ENCODE measurements at regions not wholly inside any gene's neighbourhood (a gene's known extent, or its start where the extent isn't known, plus 50 kb on each side); places are given as distances from the start of the nearest gene placed in this dataset.
"Not testable (repeated sequence)": the region's sequence is repeated elsewhere in the genome, so short reads cannot be mapped to it uniquely, and the experiment has no call there.

DNA sequence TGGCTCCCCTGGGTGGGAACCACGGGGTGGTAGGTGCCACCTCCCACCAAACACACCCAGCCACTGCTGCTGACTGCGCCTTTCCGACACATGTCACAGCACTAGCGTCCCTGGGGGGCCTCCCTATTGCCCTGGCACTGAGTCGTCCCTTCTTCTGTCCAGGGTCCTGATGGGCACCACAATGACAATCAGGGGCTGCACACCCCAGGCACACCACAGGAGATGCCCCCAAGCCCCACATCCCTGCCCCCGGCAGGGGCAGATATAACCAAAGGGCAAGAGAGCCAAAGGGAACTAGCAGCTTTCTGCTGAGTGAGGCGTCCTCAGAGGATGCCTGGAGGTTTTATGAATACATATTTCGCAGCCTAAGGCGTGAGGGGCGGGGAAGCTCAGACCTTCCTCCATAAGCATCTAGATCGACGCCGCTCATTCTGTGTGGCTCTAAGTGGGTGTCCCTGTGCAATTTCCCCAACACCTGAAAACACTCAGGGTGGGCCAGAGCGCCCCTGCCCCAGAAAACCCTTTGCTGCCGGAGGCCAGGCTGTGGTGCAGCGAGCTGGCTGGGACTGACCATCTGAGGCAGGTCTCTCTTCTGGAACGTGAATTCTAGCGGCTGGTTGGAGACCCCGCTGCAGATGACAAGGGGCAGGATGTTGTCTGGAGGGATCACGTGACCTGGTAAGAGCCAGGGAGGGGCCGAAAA, 186.7 kb downstream of the KLRB1 start:
- not testable (repeated sequence) for H2BK20ac ChIP-seq (ENCODE audit: low read depth, low read length, poor library complexity, severe bottlenecking); DNase-seq; H3K27ac ChIP-seq (ENCODE audit: insufficient read length, low read depth, low read length); H2BK5ac ChIP-seq (ENCODE audit: insufficient read length, low read length); H3K4me1 Mint-ChIP-seq; H3K23ac ChIP-seq (ENCODE audit: insufficient read length, low read depth, low read length); H3K27ac Mint-ChIP-seq; H3K56ac ChIP-seq (ENCODE audit: insufficient read length, low read depth, low read length); H3T11ph ChIP-seq (ENCODE audit: low read length); H3K79me2 ChIP-seq (ENCODE audit: insufficient read depth, low read length); H4K91ac ChIP-seq (ENCODE audit: insufficient read length, low read depth, low read length); H3K4me1 ChIP-seq (ENCODE audit: insufficient read depth, low read length); H4K5ac ChIP-seq (ENCODE audit: insufficient read length, low read depth, low read length); H4K8ac ChIP-seq (replicated peaks; ENCODE audit: insufficient read length, low read depth, low read length); H3K4me2 ChIP-seq (ENCODE audit: insufficient read depth, insufficient read length, low read length); H4K20me1 ChIP-seq (ENCODE audit: control insufficient read depth, insufficient read depth, insufficient read length); H3K14ac ChIP-seq (ENCODE audit: insufficient read depth, low read length); H3K4me3 Mint-ChIP-seq; H3K18ac ChIP-seq (ENCODE audit: insufficient read length, low read depth, low read length); H2AFZ ChIP-seq (ENCODE audit: low read length); H2AK5ac ChIP-seq (ENCODE audit: insufficient read length, low read length); H3K79me1 ChIP-seq (ENCODE audit: insufficient read depth, low read depth, low read length, poor library complexity, severe bottlenecking); H3K9me3 Mint-ChIP-seq; H2BK12ac ChIP-seq (ENCODE audit: insufficient read length, low read depth, low read length); H3K27me3 Mint-ChIP-seq (ENCODE audit: low read depth); H2BK120ac ChIP-seq (ENCODE audit: low read depth, low read length, poor library complexity, severe bottlenecking); H2BK15ac ChIP-seq (ENCODE audit: low read depth, low read length); H3K23me2 ChIP-seq (ENCODE audit: insufficient read length, low read depth, low read length, poor library complexity, severe bottlenecking); H3K4ac ChIP-seq (ENCODE audit: low read depth, low read length); H3K27me3 ChIP-seq (ENCODE audit: insufficient read depth, low read length); H3K9ac ChIP-seq (ENCODE audit: extremely low read depth, insufficient read length, low read length); H3K9me3 ChIP-seq (ENCODE audit: control insufficient read depth, low read depth, low read length)
- no CpG with 5 or more reads among the region's 21 CpGs for WGBS (ENCODE audit: extremely low coverage, insufficient read length, low lambda C conversion rate)
- peaks cover 1 to 23% (median 4%) of the 10 kb centered on the region in 3 experiments; a peak in 5 of 7 replicates for H3K36me3 Mint-ChIP-seq (ENCODE audit: insufficient read depth in 1 of 3, low read depth in 3 of 3)

DNA sequence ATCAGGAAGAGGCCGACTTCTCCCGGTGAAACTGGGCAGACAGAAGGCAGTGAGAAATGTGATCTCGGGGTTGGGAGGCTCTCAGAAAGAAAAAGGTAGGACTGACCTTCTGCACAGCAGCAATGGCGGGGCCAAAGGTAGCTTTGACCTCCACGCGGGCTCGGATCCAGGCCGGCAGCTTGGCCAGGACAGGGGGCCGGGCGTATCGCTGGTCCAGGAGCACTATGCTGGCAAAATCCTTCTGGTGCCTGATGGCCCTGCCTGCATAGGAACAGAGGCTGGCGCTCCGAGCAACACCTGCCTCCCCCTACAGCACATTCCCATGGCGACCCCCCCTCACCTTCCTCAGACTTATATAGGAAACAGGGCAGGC, 189.1 kb downstream of the KLRB1 start:
- H4K91ac ChIP-seq (ENCODE audit: insufficient read length, low read depth, low read length); H2AK5ac ChIP-seq (ENCODE audit: insufficient read length, low read length); H4K5ac ChIP-seq (ENCODE audit: insufficient read length, low read depth, low read length); H3K79me2 ChIP-seq (ENCODE audit: insufficient read depth, low read length); H3K27ac Mint-ChIP-seq; H3K27me3 ChIP-seq (ENCODE audit: insufficient read depth, low read length); H2BK120ac ChIP-seq (ENCODE audit: low read depth, low read length, poor library complexity, severe bottlenecking); H3T11ph ChIP-seq (ENCODE audit: low read length); H3K9me3 Mint-ChIP-seq; H3K23ac ChIP-seq (ENCODE audit: insufficient read length, low read depth, low read length); H3K4me3 Mint-ChIP-seq; H4K8ac ChIP-seq (replicated peaks; ENCODE audit: insufficient read length, low read depth, low read length); H3K27me3 Mint-ChIP-seq (ENCODE audit: low read depth); H2BK5ac ChIP-seq (ENCODE audit: insufficient read length, low read length); H2BK15ac ChIP-seq (ENCODE audit: low read depth, low read length); H3K9ac ChIP-seq (ENCODE audit: extremely low read depth, insufficient read length, low read length); H3K23me2 ChIP-seq (ENCODE audit: insufficient read length, low read depth, low read length, poor library complexity, severe bottlenecking); H3K4me1 Mint-ChIP-seq; H2BK20ac ChIP-seq (ENCODE audit: low read depth, low read length, poor library complexity, severe bottlenecking); H3K79me1 ChIP-seq (ENCODE audit: insufficient read depth, low read depth, low read length, poor library complexity, severe bottlenecking); H3K56ac ChIP-seq (ENCODE audit: insufficient read length, low read depth, low read length); H3K14ac ChIP-seq (ENCODE audit: insufficient read depth, low read length); H3K9me3 ChIP-seq (ENCODE audit: control insufficient read depth, low read depth, low read length); H2BK12ac ChIP-seq (ENCODE audit: insufficient read length, low read depth, low read length); H3K4me2 ChIP-seq (ENCODE audit: insufficient read depth, insufficient read length, low read length); DNase-seq; H3K18ac ChIP-seq (ENCODE audit: insufficient read length, low read depth, low read length); H4K20me1 ChIP-seq (ENCODE audit: control insufficient read depth, insufficient read depth, insufficient read length); H3K27ac ChIP-seq (ENCODE audit: insufficient read length, low read depth, low read length); H3K4ac ChIP-seq (ENCODE audit: low read depth, low read length); H3K4me1 ChIP-seq (ENCODE audit: insufficient read depth, low read length); H2AFZ ChIP-seq (ENCODE audit: low read length): not testable (repeated sequence)
- H3K36me3 Mint-ChIP-seq (ENCODE audit: insufficient read depth in 1 of 3, low read depth in 3 of 3): peaks cover 1 to 21% (median 8%) of the 10 kb centered on the region in 3 experiments; a peak in 5 of 7 replicates
- no CpG with 5 or more reads among the region's 14 CpGs for WGBS (ENCODE audit: extremely low coverage, insufficient read length, low lambda C conversion rate)

Data from H9 (cell line).